GM19468 (cell line): ENCODE measurements at regions not wholly inside any gene's neighbourhood (a gene's known extent, or its start where the extent isn't known, plus 50 kb on each side); places are given as distances from the start of the nearest gene placed in this dataset.

ENCODE experiments used
- ATAC-seq: cut with Tn5 transposase; IDR thresholded peaks from one replicate; pipeline ENCODE4 v1.9.1; 2021; ENCODE audit warnings: mild to moderate bottlenecking, moderate library complexity, moderate number of reproducible peaks; ENCODE audit not compliant: unreplicated experiment; ENCODE audit errors: extremely low read depth

DNA sequence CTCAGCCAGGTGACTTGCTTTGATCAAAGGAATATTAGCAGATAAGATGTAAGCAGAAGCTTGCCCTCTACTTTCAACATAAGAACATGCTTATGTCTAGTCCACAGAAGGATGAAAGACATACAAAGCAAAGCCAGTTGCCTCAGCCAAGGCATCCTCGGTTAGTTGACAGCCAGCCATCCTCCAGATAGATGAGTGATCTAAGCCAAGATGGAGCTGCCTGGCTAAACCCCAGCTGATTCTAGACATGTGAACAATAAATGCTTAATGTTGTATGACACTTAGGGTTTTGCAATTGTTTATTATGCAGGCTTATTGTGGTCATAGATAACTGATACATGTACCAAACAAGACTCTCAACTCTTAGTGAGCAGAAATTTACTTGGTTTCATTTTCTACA, 157.6 kb upstream of the TMTC2 start:
- ATAC-seq, result no peak

DNA sequence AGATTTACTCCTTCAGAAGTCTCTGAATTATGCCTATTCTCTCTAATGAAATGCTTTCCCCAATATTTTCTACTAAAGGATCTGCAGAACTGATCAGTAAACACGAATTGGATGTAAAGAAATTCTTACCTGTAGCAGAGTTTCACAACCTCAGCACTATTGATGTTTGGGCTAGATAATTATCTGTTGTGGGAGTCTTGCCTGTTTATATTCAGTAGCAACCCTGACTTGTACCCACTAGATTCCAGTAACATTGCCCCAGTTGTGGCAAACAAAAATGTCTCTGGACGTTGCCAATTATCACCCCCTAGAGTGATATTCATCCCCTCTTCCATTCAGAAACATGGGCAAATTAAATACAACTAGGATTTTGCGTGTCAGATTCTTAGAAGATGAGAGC, 156.8 kb upstream of the TMTC2 start:
- no peak for ATAC-seq

DNA sequence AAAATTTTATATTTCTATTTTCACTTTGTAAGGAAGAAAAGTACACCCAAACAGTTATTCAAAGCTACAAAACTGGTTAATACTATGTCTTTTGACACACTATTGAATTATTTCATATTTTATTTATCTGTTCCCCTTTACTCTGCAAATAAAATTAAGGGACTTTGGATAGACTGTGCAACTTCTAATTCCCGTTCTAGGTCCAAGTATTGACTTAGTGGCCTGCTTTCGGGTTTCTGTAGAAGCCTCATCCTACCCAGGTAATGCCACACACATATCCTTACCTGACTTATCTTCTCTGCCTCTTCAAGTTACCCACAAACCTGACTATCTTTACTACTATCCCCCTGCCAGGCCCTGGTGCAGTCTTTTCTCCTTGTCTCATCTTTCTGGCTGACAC, 156.3 kb upstream of the TMTC2 start:
- no peak for ATAC-seq

DNA sequence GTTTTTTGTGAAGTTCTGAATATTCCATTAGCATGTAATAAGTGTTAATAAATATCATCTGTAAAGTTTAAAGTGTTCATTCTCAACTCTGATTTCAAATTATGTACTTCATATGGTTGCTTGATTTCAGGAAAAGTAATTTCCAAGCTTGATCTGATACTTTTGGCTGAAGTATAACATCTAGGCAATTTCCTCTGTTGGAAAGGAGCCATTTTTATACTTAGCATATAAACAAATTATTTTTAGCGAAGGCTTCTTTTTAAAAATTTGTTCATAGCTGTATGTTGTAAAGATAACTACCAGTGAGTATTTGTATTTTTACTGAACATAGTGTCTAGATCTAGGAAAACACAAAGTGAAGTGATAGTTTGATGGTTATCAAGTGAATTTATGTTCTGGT, 153.4 kb upstream of the TMTC2 start:
- ATAC-seq, result no peak

DNA sequence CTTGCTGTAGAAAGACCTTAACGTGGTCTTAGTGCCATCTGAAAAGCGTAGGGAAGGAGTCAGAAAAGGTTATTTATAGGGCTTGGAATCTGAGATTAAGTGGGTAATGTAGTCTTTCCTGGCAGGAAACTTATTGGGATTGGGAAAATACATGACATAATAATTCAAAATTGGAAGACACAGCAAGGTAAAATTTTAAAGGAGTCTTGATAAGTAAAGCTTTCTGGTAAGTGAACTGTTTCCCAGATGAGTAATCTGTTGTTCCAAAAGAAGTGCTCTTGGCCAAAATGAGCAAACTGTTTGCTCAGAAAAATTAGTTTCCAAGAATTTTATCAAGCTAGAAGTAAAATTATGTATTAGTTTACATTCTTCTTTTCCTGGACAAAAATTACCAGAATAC, 149.3 kb upstream of the TMTC2 start:
- no peak for ATAC-seq

DNA sequence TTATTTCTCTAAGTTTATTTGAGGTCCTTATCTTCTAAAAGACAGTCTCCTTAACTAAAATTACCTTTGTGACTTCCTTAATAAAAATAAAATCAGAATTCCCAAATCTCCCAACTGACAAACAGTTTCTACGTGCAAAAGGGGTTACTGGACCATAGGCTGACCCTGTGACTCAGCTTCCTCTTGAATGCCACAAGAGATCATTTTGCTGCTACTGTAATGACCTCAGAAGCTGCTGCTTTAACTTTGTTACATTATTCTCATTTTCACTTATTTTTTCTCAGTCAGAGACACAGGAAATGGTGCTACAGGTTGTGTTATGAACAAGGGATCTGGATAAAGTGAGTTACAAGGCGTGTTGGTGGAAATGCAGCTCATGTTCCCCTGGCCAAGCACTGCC, 132.2 kb upstream of the TMTC2 start:
- peak; percentile 30 for ATAC-seq

DNA sequence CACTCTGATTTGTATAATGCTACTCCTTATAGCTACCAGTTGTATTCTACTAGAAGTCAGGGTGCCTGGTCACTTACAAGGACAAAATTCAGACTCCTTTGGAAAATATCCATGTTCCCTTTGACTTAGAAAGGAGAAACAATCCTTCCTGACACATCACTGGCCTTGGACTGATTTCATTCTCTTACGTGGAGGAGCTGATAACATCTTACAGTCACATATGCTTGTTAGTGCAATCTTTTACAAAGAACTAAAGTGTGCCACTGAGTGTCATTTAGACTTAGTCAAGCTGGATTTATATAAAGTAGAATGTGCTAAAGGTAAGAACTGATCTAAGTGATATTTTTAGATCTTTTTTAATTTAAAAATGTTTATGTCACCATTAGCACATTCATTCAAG, 131.0 kb upstream of the TMTC2 start:
- ATAC-seq, result no peak

DNA sequence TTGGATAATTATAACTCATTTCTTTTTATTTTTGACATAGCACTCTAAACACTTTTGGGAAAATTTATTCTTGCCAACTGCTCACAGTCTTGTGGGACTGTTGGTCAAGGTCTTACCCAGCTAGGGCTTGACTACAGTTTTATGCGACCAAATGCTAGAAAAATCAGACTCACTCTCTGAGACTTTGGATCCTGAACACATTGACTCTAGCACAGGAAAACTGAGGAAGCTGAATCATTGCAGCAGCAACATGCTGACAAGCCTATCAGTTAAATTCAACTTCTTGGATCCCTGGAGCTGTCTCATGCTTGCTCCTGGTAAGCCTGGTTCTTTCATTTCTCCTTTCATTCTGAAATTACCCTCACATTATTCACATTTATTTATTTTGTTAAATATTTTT, 120.7 kb upstream of the TMTC2 start:
- ATAC-seq, result no peak

DNA sequence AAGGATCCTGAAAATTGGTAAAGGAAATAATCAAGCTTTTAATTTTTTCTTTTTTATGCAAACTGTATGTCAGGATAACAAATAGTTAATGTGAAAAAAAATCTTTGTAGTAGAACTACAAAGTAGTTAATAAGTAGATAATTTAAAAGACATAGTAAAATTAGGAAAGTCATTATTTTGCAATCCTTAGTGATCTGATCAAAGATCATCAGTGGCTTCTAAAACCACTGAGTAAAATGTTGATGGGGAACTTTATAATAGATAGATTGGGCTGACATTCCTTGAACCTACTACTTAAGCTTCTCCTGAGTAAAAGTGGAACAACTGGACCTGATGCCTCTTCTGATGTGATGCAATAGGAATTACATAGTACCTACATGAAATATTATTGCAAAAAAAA, 119.0 kb upstream of the TMTC2 start:
- no peak for ATAC-seq

DNA sequence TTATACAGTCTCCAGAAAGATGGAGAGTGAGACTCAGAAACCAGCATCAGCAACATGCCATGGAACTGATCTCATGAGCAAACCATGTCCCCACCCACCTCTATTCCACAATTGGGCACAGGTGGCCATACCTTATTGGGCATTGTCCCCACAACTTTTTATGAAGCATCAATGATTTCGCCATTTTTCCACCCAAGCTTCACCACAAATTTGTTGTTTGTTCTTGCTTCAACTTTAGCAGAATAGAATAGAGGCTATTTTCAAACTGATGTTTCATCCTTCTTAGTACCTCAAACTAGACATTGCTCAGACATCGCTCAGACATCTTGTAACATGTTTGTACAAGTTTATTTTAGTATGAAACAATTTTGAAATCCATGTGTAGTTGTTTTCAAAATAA, 112.5 kb upstream of the TMTC2 start:
- no peak for ATAC-seq

DNA sequence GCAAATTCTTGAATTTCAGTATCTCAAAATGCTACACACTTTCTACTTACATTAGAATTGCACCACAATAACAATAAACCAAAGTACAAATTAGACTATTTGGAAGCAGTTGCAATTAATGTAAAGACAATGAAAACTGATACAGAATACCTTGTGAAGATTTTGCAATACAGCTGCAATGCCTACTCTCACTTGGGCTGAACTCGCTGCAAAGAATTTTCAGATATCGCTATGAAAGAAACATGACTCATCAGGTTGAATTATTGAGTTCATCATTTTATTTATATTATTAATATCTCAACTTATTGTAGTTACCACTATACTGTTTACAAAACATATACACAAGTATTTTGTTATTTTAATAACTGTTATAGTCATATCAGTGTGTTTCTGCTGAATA, 108.0 kb upstream of the TMTC2 start:
- ATAC-seq, result no peak

DNA sequence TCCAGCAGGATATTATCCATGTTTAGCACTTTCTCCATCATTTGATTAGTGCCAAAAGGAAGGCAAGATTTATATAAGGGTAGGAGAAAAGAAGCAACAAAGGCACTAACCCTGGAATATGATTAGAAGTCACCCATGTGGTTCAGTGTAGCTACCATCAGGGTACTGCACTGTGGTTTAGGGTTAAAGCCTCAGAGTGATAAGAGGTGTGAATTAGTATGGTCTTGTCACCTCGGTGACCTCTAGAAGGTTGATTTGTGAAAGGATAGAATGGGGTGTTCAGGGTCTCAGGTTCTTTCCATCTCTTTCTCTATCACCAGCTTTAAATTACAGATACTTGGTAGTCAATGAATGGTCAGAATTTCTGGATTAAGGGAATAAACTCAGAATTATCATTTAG, 103.0 kb upstream of the TMTC2 start:
- ATAC-seq, result no peak

DNA sequence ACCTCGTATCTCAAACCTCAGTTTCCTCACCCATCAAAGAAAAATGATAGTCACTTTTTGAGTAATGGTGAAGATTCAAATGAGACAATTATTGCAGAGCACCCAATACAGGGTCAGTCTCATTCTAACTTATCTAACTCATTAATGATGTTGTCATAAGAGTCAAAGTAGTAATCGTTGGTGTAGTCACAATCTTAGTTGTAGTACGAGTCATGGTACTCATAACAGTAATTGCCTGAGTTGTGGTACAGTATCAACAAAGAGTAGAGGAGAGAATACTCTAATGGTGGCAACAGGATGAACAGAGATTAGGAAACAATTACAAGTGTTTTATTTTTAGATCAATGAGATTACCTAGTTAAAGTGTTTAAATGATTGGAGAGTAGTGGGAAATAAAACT, 93.6 kb upstream of the TMTC2 start:
- peak; percentile 48 for ATAC-seq

DNA sequence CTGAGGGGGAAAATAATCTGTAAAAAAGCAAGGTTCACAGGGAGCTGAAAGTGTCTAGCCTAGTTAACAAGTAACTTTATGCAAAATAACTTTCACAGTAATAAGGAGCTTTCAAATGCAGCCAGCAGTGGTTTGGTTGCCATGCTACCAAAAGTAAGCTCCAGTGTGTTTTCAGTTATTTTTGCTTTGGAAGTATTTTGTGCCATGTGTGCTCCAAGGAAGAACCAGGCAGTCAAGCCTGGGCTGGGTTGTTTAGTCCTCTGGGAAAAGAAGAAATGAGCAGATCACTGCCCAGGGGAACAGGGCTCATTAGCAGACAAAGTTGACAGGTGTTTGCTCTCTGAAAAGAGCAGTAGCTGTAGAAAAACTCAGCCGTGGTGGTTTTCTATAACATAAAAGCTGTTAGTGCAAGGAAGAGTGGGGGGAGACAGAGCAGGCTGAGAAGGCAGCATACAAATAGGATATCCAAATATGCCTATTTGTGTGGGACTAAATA, 92.8 kb upstream of the TMTC2 start:
- ATAC-seq, result peak; percentile 88

DNA sequence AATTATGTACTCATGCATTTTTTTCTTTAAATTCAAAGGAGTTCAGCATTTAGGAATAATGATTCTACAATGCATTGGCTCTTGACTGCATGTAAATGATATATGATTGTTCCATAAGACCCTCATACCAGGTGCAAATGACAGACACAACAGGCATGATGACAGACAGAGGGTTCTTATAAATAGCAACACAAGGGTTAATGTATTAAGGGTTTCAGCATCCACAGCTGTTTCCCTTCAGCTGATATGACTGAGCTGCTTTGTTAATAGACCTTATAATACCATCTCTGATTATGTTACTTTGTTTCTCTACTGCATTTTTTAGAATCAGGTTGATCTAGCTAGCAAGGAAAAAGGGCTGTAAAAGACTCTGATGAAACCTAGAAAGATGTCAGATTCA, 90.8 kb upstream of the TMTC2 start:
- ATAC-seq, result no peak

DNA sequence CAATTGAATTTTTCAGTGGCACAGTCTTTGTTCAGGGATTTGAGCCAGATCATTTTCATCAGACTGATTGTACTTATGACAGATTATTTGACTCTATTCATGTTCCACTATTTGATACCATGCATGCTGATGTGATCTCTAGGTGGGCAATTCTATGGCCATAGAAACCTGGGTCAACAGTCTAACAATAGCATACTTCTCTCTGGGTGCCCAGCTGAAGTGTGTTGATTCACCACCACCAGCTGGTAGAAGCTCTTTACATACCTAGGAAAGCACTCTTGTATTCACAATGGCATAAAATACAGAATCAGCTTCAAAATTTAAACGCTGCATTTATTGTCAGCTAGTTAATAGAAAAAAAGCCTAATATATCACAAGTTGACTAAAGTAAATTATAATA, 90.2 kb upstream of the TMTC2 start:
- ATAC-seq, result no peak

DNA sequence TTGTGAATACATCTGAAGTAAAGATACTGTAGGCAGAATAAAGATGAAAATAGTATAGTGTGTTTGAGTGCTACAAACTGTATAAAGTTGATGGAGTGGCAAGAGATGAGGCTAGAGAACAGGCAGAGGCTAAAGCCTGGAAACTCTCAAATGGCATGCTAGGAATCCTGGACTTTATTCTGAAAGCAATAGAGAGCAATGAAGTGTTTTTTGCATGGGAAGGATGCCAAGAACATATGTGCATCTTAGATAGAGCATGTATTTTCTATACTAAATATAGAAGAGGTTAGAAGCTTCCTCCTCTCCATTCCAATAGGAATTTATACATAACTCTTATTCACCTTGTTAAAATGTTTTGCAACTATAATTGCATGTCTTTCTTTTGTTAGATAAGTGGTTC, 86.3 kb upstream of the TMTC2 start:
- ATAC-seq, result no peak

DNA sequence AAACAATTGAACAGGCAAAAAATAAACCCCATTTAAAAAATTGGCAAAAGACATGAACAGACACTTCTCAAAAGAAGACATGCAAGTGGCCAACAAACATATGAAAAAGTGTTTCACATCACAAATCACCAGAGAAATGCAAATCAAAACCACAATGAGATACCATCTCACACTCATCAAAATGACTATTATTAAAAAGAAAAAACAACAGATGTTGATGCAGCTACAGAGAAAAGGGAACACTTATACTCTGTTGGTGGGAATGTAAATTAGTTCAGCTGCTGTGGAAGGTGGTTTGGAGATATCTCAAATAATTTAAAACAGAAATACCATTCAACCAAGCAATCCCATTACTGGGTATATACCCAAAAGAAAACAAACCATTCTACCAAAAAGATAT, 83.1 kb upstream of the TMTC2 start:
- peak; percentile 51 for ATAC-seq

DNA sequence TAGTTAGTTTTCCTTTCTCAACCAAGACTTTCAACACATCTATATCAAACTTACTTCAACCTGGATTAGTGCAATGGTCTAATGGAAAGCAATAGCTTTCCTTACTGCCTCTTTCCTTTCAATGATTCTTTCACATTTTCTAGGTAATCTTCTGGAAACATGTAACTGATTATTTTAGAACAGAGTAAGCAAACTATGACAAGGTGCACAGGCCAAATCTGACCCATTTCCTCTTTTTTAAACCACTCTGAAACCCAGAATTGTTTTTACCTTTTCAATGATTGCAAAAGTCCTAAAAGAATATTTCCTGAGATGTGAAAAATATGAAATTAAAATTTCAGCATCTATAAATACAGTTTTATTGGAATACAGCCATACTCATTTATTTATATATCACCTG, 81.6 kb upstream of the TMTC2 start:
- no peak for ATAC-seq

DNA sequence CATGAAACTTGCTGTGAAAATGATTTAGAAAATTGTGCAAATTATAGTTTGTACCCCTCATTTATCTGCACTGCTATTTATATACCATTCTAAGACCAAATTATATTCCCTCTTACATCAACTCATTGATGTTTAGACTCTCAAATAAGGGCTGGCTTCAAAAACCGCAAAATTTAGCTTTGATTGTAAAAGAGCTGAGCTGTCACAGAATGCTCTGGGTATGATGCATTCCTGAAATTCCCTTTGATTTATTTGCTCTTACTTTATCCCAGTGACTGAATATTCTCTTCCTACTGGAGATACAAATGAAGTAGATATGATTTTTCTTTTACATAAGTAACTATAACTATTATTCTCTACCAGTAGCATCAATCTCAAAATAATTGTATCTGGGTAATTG, 78.0 kb upstream of the TMTC2 start:
- ATAC-seq, result no peak

DNA sequence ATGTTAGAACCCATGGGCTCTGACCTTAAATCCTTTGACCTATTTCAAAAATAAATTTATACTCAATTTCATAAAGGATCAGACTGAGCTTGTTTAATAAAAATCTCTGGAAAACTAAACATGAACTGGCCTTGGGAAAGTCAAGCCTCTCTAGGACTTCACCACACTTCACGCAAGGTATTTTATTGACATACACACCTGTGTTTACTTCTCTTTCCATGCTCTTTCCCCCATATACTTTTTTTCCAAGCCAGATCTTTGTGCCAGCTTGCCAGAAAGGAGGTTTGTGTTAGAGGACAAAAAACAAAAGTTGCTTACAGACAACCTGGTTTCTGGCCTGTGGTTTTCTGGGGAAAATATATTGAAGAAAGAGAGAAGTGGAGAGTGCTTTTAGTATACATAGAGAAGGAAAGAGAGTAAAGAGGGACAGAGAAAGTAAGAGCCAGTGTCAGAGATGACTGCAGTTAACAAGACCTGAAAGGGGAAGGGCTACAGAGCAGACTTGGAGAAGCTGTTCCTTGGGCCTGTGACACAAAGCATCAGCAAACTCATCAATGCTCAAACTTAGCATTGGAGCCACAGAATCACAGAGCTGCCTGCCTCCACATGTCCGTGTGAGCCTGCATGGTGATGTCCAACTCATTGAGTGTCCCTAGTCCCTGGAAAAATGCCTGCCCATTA, 77.3 kb upstream of the TMTC2 start:
- no peak for ATAC-seq

DNA sequence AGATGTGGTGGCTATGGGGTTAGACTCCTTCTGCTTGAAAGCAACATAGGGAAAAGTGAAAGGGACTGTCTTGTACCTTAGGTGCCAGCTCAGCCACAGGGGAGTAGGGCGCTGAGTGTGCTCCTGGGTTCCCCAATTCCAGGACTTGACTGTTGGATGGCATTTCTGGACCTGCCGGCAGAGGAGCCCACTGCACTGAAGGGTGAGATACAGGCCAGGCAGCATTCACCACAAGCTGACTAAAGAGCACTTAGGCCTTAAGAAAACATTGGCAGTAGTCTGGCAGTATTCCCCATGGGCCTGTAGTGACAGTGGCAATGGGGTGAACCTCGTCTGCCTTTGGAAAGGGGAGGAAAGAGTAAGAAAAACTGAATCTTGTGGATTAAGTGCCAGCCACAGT, 67.1 kb upstream of the TMTC2 start:
- no peak for ATAC-seq

DNA sequence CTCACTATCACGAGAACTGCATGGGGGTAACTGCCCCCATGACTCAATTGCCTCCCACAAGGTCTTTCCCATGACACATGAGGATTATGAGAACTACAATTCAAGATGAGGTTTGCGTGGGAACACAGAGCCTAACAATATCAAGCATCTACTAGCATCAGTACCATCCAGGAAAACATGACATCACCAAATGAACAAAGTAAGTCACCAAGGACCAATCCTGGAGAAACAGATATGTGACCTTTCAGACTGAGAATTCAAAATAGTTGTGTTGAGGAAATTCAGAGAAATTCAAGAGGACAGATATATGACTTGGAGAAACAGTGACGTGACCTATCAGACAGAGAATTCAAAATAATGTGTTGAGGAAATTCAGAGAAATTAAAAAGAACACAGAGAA, 65.8 kb upstream of the TMTC2 start:
- no peak for ATAC-seq
